HS-5 (cell line): ENCODE measurements at regions not wholly inside any gene's neighbourhood (a gene's known extent, or its start where the extent isn't known, plus 50 kb on each side); places are given as distances from the start of the nearest gene placed in this dataset.

Experiments used
- DNase-seq: peaks from one replicate; pipeline ENCODE4 v3.0.0-alpha.2; 2012; ENCODE audit warnings: low read depth

GRCh38 chr6:120228297-120228696 is 878.7 kb upstream of the MAN1A1 start:
- DNase-seq: no peak

DNA sequence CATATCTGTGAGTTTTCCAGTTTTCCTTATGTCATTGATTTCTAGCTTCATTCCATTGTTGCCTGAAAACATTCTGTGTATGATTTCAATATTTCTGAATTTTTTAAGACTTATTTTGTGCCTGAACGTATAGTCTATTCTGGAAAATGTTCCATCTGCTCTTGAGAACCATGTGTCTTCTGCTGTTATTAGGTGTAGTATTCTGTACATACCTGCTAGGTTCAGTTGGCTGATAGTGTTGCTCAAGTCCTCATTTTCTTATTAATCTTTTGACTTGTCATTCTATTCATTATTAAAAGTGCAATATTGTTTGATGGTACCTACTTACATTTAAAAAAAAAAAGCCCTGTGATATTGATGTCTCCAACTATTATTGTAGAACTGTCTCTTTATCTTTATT is 869.8 kb upstream of the MAN1A1 start:
- no peak for DNase-seq

DNA sequence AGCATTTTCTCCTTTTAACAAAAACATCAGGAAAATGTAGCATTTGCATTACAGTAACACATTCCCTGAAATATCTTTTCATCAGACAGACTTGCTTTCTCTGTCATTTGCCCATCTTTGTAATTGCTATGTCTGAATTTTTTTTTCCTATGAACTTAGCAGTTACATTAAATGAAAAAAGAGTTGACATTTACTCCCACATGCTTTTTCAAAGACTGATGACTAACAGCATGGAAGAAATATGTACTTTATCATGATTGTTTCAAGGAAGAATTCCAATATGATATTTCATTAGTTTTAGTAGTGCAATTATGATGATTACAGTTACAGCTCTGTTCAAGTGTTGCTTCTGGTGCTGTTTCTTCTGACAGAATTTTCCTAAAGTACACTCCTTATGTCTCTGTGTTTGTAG is 864.5 kb upstream of the MAN1A1 start:
- peak; percentile 14 for DNase-seq

GRCh38 chr6:120211955-120212792 is 862.6 kb upstream of the MAN1A1 start:
- DNase-seq: peak; percentile 63

DNA sequence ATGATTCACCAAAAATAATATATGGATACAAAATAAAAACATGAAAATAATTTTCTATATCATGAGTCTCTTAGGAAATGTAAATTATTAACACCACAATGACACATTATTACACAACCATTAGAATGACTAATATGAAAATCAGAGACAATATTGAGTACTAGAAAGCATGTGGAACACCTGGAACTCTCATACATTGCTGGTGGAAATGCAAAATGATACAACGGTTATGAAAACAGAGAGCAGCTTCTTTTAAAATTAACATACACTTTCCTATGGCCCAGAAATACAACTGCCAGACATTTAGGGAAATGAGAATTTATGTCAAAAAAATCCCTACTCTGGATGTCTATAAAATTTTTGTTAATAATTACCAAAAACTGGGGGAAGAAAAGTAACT is 853.3 kb upstream of the MAN1A1 start:
- DNase-seq: no peak

- DNase-seq: no peak
Observed at GRCh38 chr6:120200853-120201252, 851.3 kb upstream of the MAN1A1 start.

- peak; percentile 66 for DNase-seq
Observed at GRCh38 chr6:120198033-120198432, 848.5 kb upstream of the MAN1A1 start.

GRCh38 chr6:120186080-120186479 is 836.5 kb upstream of the MAN1A1 start:
- DNase-seq: no peak

GRCh38 chr6:120173250-120173649 is 823.7 kb upstream of the MAN1A1 start:
- no peak for DNase-seq

- no peak for DNase-seq
Observed at GRCh38 chr6:120164531-120164930, 815.0 kb upstream of the MAN1A1 start.

GRCh38 chr6:120157873-120158272 is 808.3 kb upstream of the MAN1A1 start:
- no peak for DNase-seq

GRCh38 chr6:120147071-120147871 is 797.7 kb upstream of the MAN1A1 start:
- no peak for DNase-seq

- DNase-seq: no peak
Observed at GRCh38 chr6:120141601-120142000, 792.0 kb upstream of the MAN1A1 start.

DNA sequence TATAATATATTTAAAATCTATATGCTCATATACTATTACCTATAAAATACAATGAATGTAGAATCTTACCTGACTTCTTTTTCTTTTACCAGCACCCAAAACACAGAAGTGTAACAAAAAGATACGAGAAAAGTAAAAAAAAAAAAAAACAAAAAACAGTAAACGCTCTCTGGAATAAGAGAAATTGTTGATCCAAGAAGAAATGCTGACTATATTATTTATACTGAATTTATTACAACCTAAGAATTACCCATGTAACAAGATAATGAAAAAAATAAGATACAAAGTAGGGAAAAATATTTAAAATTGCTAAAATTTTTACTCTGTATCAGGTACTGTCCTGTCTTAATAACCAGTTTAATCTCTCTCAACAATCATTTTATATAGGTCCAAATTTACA is 787.9 kb upstream of the MAN1A1 start:
- DNase-seq: no peak

- DNase-seq: no peak
Observed at GRCh38 chr6:120129228-120129627, 779.7 kb upstream of the MAN1A1 start.

- DNase-seq: no peak
Observed at GRCh38 chr6:120122401-120122800, 772.8 kb upstream of the MAN1A1 start.

DNA sequence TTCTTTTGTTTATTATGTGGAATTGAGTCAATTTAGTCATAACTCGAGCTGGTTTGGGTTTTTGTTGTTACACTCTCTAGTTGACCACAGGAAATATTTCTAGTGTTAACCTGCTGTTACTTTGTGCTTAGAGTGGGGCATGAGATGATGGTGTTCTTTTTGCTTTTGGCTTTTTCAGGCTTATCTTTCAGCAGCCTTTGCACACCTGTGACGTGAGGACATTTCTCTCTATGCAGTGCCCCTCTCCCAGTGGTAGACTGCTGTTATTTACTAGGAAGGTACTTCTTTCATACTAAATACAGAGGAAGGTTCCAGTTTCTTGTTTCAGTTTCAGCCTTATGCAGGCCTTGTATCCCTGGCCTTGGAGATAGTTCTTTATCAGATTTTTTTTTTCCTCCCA is 766.8 kb upstream of the MAN1A1 start:
- DNase-seq: no peak

GRCh38 chr6:120112980-120113379 is 763.4 kb upstream of the MAN1A1 start:
- DNase-seq: no peak

- no peak for DNase-seq
Observed at GRCh38 chr6:120111001-120111400, 761.4 kb upstream of the MAN1A1 start.

DNA sequence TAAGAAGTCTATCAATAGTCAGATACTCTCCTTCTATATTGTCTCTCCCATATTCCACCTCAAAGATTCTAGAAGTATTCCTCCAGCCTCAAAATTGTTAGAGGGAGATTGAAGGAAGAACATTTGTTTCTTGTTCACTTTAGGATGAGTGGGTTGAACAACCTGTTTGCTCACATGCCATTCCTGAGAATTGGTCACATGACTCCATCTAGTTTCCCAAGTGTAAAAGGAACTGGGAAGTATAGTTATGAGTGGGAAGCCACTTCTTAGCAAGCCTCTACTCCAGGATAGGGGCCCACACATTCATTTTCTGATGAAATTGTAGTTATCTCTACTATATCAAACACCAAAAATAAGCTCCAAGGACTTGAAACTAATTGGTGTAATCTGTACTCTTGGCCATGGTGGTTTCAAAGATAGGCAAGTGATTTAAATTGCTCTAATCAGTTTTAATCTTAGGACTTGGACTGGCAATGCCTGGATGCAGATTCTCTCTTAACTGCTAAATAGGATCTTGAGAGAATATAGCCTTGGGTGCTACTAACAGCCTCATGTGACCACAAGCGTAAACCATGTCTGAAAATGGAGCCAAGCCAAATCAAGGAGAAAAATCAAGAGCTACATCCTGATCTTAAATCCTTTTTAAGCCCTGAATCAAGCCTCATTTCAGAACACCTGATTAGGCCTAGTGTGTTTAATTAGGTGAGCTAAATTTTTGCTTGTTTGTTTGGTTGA is 758.7 kb upstream of the MAN1A1 start:
- no peak for DNase-seq

DNA sequence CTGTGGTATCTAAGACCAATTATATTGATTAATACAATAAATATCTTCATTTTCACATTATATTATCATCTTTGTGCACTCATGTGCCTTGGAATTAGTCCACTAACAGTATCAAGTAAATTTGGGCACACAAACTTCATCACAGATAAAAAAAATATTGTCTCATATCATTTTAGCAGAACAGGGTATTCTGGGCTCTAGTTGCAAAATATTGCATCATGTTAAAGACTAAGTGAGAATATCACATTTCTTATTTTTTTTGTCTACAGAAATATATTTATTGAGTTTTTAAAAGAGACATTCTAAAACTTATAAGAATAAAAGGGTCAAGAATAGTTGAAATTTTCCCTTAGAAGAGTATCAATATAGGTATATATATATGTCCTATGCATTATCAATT is 754.1 kb upstream of the MAN1A1 start:
- DNase-seq: no peak

DNA sequence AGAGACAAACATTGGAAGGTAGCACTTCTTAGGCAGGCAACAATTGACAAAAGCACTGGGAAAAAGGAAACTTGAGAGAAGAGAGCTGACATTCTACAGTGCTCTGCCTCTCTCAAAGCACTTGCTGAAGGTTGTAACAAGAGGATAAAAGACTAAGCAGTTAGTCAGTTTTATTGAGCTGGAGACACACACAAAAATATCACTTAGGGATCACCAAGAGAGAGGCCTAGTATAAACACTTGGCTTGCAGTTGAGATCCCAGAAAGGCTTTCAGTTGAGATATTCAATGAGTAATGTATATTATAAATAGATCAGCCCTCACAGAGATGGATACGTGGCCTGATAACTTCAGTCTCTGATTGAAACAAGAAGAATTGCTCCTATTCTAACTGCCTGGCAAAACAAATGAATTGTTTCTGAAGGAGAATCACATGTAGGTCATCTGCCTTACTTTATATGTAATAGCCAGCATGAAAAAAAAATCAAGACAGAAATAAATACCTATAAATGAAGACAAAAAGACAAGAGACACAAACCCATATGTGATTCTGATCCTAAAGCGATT is 747.2 kb upstream of the MAN1A1 start:
- DNase-seq: no peak
